Keratinocyte (primary cell): ENCODE measurements at regions not wholly inside any gene's neighbourhood (a gene's known extent, or its start where the extent isn't known, plus 50 kb on each side); places are given as distances from the start of the nearest gene placed in this dataset.

Source experiments
- DNase-seq: peaks from one replicate; pipeline ENCODE4 v3.0.0-alpha.2; 2011; ENCODE audit warnings: low read depth, missing footprints, low spot score
- FAIRE-seq: peaks from 2 replicates; lab custom pipeline; 2011; peaks lifted over from hg19 to GRCh38; lab: Jason Lieb, UNC
- H2AFZ ChIP-seq: 2 replicates; pipeline ENCODE4 v1.6.0; 2012; ENCODE audit warnings: low read length, control low read depth, inconsistent platforms; ENCODE audit not compliant: control insufficient read depth
- H3K27ac ChIP-seq: 2 replicates; pipeline ENCODE4 v1.5.1; 2011; ENCODE audit warnings: low read length; ENCODE audit not compliant: control insufficient read depth, insufficient read depth
- H3K27me3 ChIP-seq: 3 replicates; pipeline ENCODE4 v1.6.0; 2011; ENCODE audit warnings: low read length; ENCODE audit not compliant: control insufficient read depth, insufficient read depth; ENCODE audit errors: extremely low read depth
- H3K36me3 ChIP-seq, 2 experiments: 2 replicates in 1 of 2; 3 replicates in 1 of 2; pipeline ENCODE4 v1.5.1; 2011; ENCODE audit warnings: low read length in 2 of 2, mild to moderate bottlenecking in 1 of 2; ENCODE audit not compliant: control insufficient read depth in 2 of 2, insufficient read depth in 2 of 2; ENCODE audit errors: extremely low read depth in 1 of 2
- H3K4me1 ChIP-seq: 3 replicates; pipeline ENCODE4 v1.5.1; 2011; ENCODE audit warnings: low read length; ENCODE audit not compliant: control insufficient read depth, insufficient read depth; ENCODE audit errors: extremely low read depth
- H3K4me2 ChIP-seq: 3 replicates; pipeline ENCODE4 v1.6.0; 2011; ENCODE audit warnings: low read depth, low read length; ENCODE audit not compliant: control insufficient read depth, insufficient read depth; ENCODE audit errors: extremely low read depth
- H3K4me3 ChIP-seq, 3 experiments: fragments of 200-600 bp in 1 of 3; sonication (generic) in 1 of 3; 2 replicates in 2 of 3; 3 replicates in 1 of 3; pipeline ENCODE4 v1.5.1; 2011 to 2016; ENCODE audit warnings: low read length in 3 of 3, mild to moderate bottlenecking in 3 of 3, control low read depth in 2 of 3, inconsistent platforms in 1 of 3, low read depth in 1 of 3, mixed read lengths in 1 of 3, mixed run types in 1 of 3, moderate library complexity in 1 of 3; ENCODE audit not compliant: control insufficient read depth in 2 of 3, insufficient read depth in 2 of 3; ENCODE audit errors: extremely low read depth in 1 of 3
- H3K79me2 ChIP-seq: 2 replicates; pipeline ENCODE4 v1.6.0; 2012; ENCODE audit warnings: low read length; ENCODE audit not compliant: control insufficient read depth, insufficient read depth
- H3K9ac ChIP-seq: 3 replicates; pipeline ENCODE4 v1.6.0; 2011; ENCODE audit warnings: low read length; ENCODE audit not compliant: control insufficient read depth, insufficient read depth; ENCODE audit errors: extremely low read depth
- H3K9me1 ChIP-seq: 3 replicates; pipeline ENCODE4 v1.6.0; 2011; ENCODE audit warnings: low read length; ENCODE audit not compliant: control insufficient read depth, insufficient read depth; ENCODE audit errors: extremely low read depth
- H3K9me3 ChIP-seq: 2 replicates; pipeline ENCODE4 v1.5.1; 2012; ENCODE audit warnings: low read depth, low read length; ENCODE audit not compliant: control insufficient read depth
- H4K20me1 ChIP-seq: 3 replicates; pipeline ENCODE4 v1.6.0; 2011; ENCODE audit warnings: low read length; ENCODE audit not compliant: control insufficient read depth, insufficient read depth; ENCODE audit errors: extremely low read depth
- CTCF ChIP-seq, 3 experiments: IDR thresholded peaks in 1 of 3; conservative IDR thresholded peaks in 1 of 3; optimal IDR thresholded peaks in 1 of 3; 2 replicates in 2 of 3; 3 replicates in 1 of 3; pipeline versions ENCODE3 to v1.5.1; 2011; ENCODE audit warnings: low read length in 3 of 3, mild to moderate bottlenecking in 3 of 3, moderate library complexity in 2 of 3, control low read depth in 1 of 3, inconsistent platforms in 1 of 3; ENCODE audit not compliant: insufficient read depth in 2 of 3; ENCODE audit errors: extremely low read depth in 1 of 3
- EZH2 ChIP-seq: IDR thresholded peaks from one replicate; pipeline ENCODE4 v1.6.1; 2012; ENCODE audit warnings: inconsistent platforms, mild to moderate bottlenecking, low read length, moderate library complexity
- dilution Hi-C: fragments of 300-500 bp; cut with MboI; formaldehyde crosslinking; loops from one replicate; pipeline ENCODE4 v1.7.0; 2020; ENCODE audit warnings: low sequenced_read_pairs; ENCODE audit not compliant: extremely low pct_ligation_motif_present

- FAIRE-seq (no peak), DNase-seq (no peak)
- no peaks in the 10 kb centered on the region for H3K79me2 ChIP-seq
- no peak overlapping the region for H2AFZ ChIP-seq
- dilution Hi-C loops, result no loop called here
- H3K27me3 ChIP-seq, result no peaks in the 10 kb centered on the region
- no peaks in the 10 kb centered on the region for H4K20me1 ChIP-seq
- H3K4me2 ChIP-seq, result no peak overlapping the region
- H3K9ac ChIP-seq, result no peak overlapping the region
- no peaks in the 10 kb centered on the region for H3K4me1 ChIP-seq
- no peaks in the 10 kb centered on the region for H3K9me1 ChIP-seq
- H3K9me3 ChIP-seq, result no peaks in the 10 kb centered on the region
- no peaks in the 10 kb centered on the region for H3K36me3 ChIP-seq
- H3K27ac ChIP-seq, result no peak overlapping the region
- TF ChIP-seq EZH2, result no peak
- TF ChIP-seq CTCF (optimal IDR thresholded peaks at IDR 0.05 in 1 of 3, IDR thresholded peaks at IDR 0.05 in 1 of 3, conservative IDR thresholded peaks at IDR 0.05 in 1 of 3; ENCODE audit: extremely low read depth in 1 of 3, insufficient read depth in 2 of 3, low read length in 3 of 3), result no peak
- H3K4me3 ChIP-seq, result no peak overlapping the region
These were observed 666.8 kb upstream of the TMEM132C start for GRCh38 chr12:127600211-127600610.

- Histone ChIP-seq H3K27ac (no peak overlapping the region), H3K9me3 (no peaks in the 10 kb centered on the region), H2AFZ (no peak overlapping the region), H3K4me2 (no peak overlapping the region), H3K27me3 (no peaks in the 10 kb centered on the region), H3K9ac (no peak overlapping the region), H4K20me1 (no peaks in the 10 kb centered on the region), H3K4me3 (no peak overlapping the region), H3K4me1 (no peaks in the 10 kb centered on the region), H3K9me1 (no peaks in the 10 kb centered on the region), H3K36me3 (no peaks in the 10 kb centered on the region), H3K79me2 (no peaks in the 10 kb centered on the region)
- dilution Hi-C loops, result no loop called here
- TF ChIP-seq EZH2 (no peak), CTCF (optimal IDR thresholded peaks at IDR 0.05 in 1 of 3, IDR thresholded peaks at IDR 0.05 in 1 of 3, conservative IDR thresholded peaks at IDR 0.05 in 1 of 3; ENCODE audit: extremely low read depth in 1 of 3, insufficient read depth in 2 of 3, low read length in 3 of 3) (no peak)
- DNase-seq (no peak), FAIRE-seq (no peak)
These were observed 660.4 kb upstream of the TMEM132C start for GRCh38 chr12:127606476-127607015.
